AG04450 (cell line): ENCODE measurements at regions not wholly inside any gene's neighbourhood (a gene's known extent, or its start where the extent isn't known, plus 50 kb on each side); places are given as distances from the start of the nearest gene placed in this dataset.

Source experiments
- CTCF ChIA-PET: fragments of 300-600, 350-600 bp; formaldehyde crosslinking; extraction: SDS; loops from one replicate; lab custom pipeline; 2022; ENCODE audit warnings: antibody characterized with exemption, inconsistent platforms; lab: Charles Lee
- POLR2A ChIA-PET: fragments of 350-600 bp; formaldehyde crosslinking; extraction: SDS; loops from one replicate; lab custom pipeline; 2021; ENCODE audit warnings: antibody characterized with exemption, inconsistent platforms; lab: Yijun Ruan, JAX
- DNase-seq: peaks from one replicate; pipeline ENCODE4 v3.0.0-alpha.2; 2011; ENCODE audit warnings: low read depth, low spot score
- H3K27ac ChIP-seq: one replicate; pipeline ENCODE4 v1.5.1; 2012; ENCODE audit warnings: low read depth, low read length, control low read depth
- H3K27me3 ChIP-seq: one replicate; pipeline ENCODE4 v1.6.0; 2012; ENCODE audit warnings: low read length; ENCODE audit not compliant: control insufficient read depth, insufficient read depth
- H3K4me3 ChIP-seq: 2 replicates; pipeline ENCODE4 v1.5.1; 2011; ENCODE audit warnings: mild to moderate bottlenecking, low read depth, low read length, control low read depth
- H3K9me3 ChIP-seq: 2 replicates; pipeline ENCODE4 v1.5.1; 2012; ENCODE audit warnings: low read length; ENCODE audit not compliant: control insufficient read depth, insufficient read depth
- CTCF ChIP-seq: IDR thresholded peaks from 2 replicates; pipeline ENCODE4 v1.5.1; 2011; ENCODE audit warnings: low read depth, low read length, control low read depth, inconsistent platforms

- ChIA-PET CTCF (no interaction called here), POLR2A (no interaction called here)
- H3K4me3 ChIP-seq: no peak overlapping the region
- H3K9me3 ChIP-seq: no peaks in the 10 kb centered on the region
- H3K27ac ChIP-seq: no peak overlapping the region
- H3K27me3 ChIP-seq: no peaks in the 10 kb centered on the region
- no peak for DNase-seq
- no peak for TF ChIP-seq CTCF
Measured at GRCh38 chr1:188194916-188195315, 1366.2 kb downstream of the PLA2G4A start.

- DNase-seq: no peak
- POLR2A ChIA-PET: no interaction called here
- CTCF ChIA-PET: no interaction called here
- no peaks in the 10 kb centered on the region for H3K9me3 ChIP-seq
- H3K27ac ChIP-seq: no peak overlapping the region
- no peak for TF ChIP-seq CTCF
- H3K27me3 ChIP-seq: no peaks in the 10 kb centered on the region
- no peak overlapping the region for H3K4me3 ChIP-seq
Measured at GRCh38 chr1:188218289-188218688, 1389.5 kb downstream of the PLA2G4A start.

- no peak for DNase-seq
- no peaks in the 10 kb centered on the region for H3K9me3 ChIP-seq
- TF ChIP-seq CTCF: no peak
- no peak overlapping the region for H3K27ac ChIP-seq
- ChIA-PET POLR2A (no interaction called here), CTCF (no interaction called here)
- H3K4me3 ChIP-seq: no peak overlapping the region
- H3K27me3 ChIP-seq: no peaks in the 10 kb centered on the region
Measured at GRCh38 chr1:188220051-188220450, 1391.3 kb downstream of the PLA2G4A start.

- Histone ChIP-seq H3K4me3 (no peak overlapping the region), H3K27me3 (no peaks in the 10 kb centered on the region), H3K9me3 (no peaks in the 10 kb centered on the region), H3K27ac (no peak overlapping the region)
- ChIA-PET CTCF (no interaction called here), POLR2A (no interaction called here)
- DNase-seq: no peak
- no peak for TF ChIP-seq CTCF
Measured at GRCh38 chr1:188224263-188224662, 1395.5 kb downstream of the PLA2G4A start.

- Histone ChIP-seq H3K27me3 (no peaks in the 10 kb centered on the region), H3K27ac (no peak overlapping the region), H3K9me3 (no peaks in the 10 kb centered on the region), H3K4me3 (no peak overlapping the region)
- no peak for DNase-seq
- ChIA-PET CTCF (no interaction called here), POLR2A (no interaction called here)
- no peak for TF ChIP-seq CTCF
Measured at GRCh38 chr1:188225975-188226374, 1397.2 kb downstream of the PLA2G4A start.
